GM23338 (cell line): ENCODE measurements at regions not wholly inside any gene's neighbourhood (a gene's known extent, or its start where the extent isn't known, plus 50 kb on each side); places are given as distances from the start of the nearest gene placed in this dataset.
"Not testable (repeated sequence)": the region's sequence is repeated elsewhere in the genome, so short reads cannot be mapped to it uniquely, and the experiment has no call there.

ENCODE experiments used
- ATAC-seq: fragments of 200-7000 bp; cut with Tn5 transposase; 3 replicates; pipeline ENCODE4 v1.9.1; 2020
- DNase-seq: peaks from one replicate; pipeline ENCODE4 v3.0.0-alpha.2; 2015; ENCODE audit warnings: low spot score
- H2AFZ ChIP-seq: fragments of 200-600 bp; sonication (generic); 2 replicates; pipeline ENCODE4 v1.8.0; 2016; ENCODE audit warnings: antibody characterized with exemption, mild to moderate bottlenecking, moderate library complexity
- H3F3A ChIP-seq: fragments of 200-600 bp; sonication (generic); replicated peaks from 2 replicates; pipeline ENCODE4 v1.8.0; 2017; ENCODE audit warnings: antibody characterized with exemption, mixed run types, low read depth
- H3K27ac ChIP-seq: fragments of 200-600 bp; sonication (generic); 2 replicates; pipeline ENCODE4 v1.6.1; 2016; ENCODE audit warnings: low read depth
- H3K27me3 ChIP-seq: fragments of 200-600 bp; sonication (generic); 2 replicates; pipeline ENCODE4 v1.8.0; 2016; ENCODE audit warnings: mild to moderate bottlenecking, mixed run types, moderate library complexity; ENCODE audit not compliant: insufficient read depth
- H3K36me3 ChIP-seq: fragments of 200-600 bp; sonication (generic); 2 replicates; pipeline ENCODE4 v1.8.0; 2016; ENCODE audit warnings: mild to moderate bottlenecking; ENCODE audit not compliant: insufficient read depth
- H3K4me1 ChIP-seq: fragments of 200-600 bp; sonication (generic); 2 replicates; pipeline ENCODE4 v1.8.0; 2016; ENCODE audit warnings: mild to moderate bottlenecking, moderate library complexity; ENCODE audit not compliant: insufficient read depth
- H3K4me2 ChIP-seq: fragments of 200-600 bp; sonication (generic); 2 replicates; pipeline ENCODE4 v1.7.1; 2017; ENCODE audit warnings: mixed run types
- H3K4me3 ChIP-seq: fragments of 200-600 bp; sonication (generic); 2 replicates; pipeline ENCODE4 v1.6.1; 2016; ENCODE audit warnings: mixed run types
- H3K79me2 ChIP-seq: fragments of 200-600 bp; sonication (generic); replicated peaks from 2 replicates; pipeline ENCODE4 v1.8.0; 2017; ENCODE audit warnings: mild to moderate bottlenecking; ENCODE audit not compliant: insufficient read depth
- H3K9me2 ChIP-seq: fragments of 200-600 bp; sonication (generic); 2 replicates; pipeline ENCODE4 v1.8.0; 2017; ENCODE audit not compliant: insufficient read depth
- H4K20me1 ChIP-seq: fragments of 200-600 bp; sonication (generic); replicated peaks from 2 replicates; pipeline ENCODE4 v1.8.0; 2017; ENCODE audit warnings: mild to moderate bottlenecking; ENCODE audit not compliant: insufficient read depth
- H3K27ac Mint-ChIP-seq: 2 replicates; pipeline ENCODE4 v1.8.0; 2020; ENCODE audit warnings: inconsistent platforms, mild to moderate bottlenecking, moderate library complexity, mixed read lengths
- H3K27me3 Mint-ChIP-seq: 3 replicates; pipeline ENCODE4 v1.8.0; 2022; ENCODE audit warnings: low read depth, mild to moderate bottlenecking, moderate library complexity, mixed read lengths, inconsistent platforms; ENCODE audit not compliant: insufficient read depth, poor library complexity
- H3K36me3 Mint-ChIP-seq: 3 replicates; pipeline ENCODE4 v1.8.0; 2021; ENCODE audit warnings: low read depth, mild to moderate bottlenecking, inconsistent platforms, moderate library complexity, mixed read lengths
- H3K4me1 Mint-ChIP-seq: 3 replicates; pipeline ENCODE4 v1.8.0; 2020; ENCODE audit warnings: mild to moderate bottlenecking, inconsistent platforms, mixed read lengths
- H3K4me3 Mint-ChIP-seq: 3 replicates; pipeline ENCODE4 v1.8.0; 2021; ENCODE audit warnings: moderate library complexity, mild to moderate bottlenecking, inconsistent platforms, mixed read lengths
- H3K9me3 Mint-ChIP-seq: 3 replicates; pipeline ENCODE4 v1.8.0; 2020; ENCODE audit warnings: moderate library complexity, mild to moderate bottlenecking, inconsistent platforms, mixed read lengths
- CREB1 ChIP-seq: fragments of 250-450 bp; sonication (Bioruptor Pico); IDR thresholded peaks from 2 replicates; pipeline ENCODE4 v1.5.0; 2020; ENCODE audit warnings: low read depth, mild to moderate bottlenecking, moderate library complexity
- JUNB ChIP-seq: IDR thresholded peaks from one replicate; pipeline ENCODE4 v1.6.1; 2016; ENCODE audit warnings: antibody characterized with exemption; ENCODE audit not compliant: unreplicated experiment
- NANOG ChIP-seq: IDR thresholded peaks from 2 replicates; pipeline ENCODE4 v1.6.1; 2016; ENCODE audit warnings: antibody characterized with exemption, borderline replicate concordance
- POLR2AphosphoS5 ChIP-seq: IDR thresholded peaks from 2 replicates; pipeline ENCODE4 v1.6.1; 2016; ENCODE audit warnings: antibody characterized with exemption, low read depth
- STAT1 ChIP-seq: IDR thresholded peaks from one replicate; pipeline ENCODE4 v1.6.1; 2016; ENCODE audit warnings: antibody characterized with exemption; ENCODE audit not compliant: unreplicated experiment
- ZNF114 ChIP-seq: fragments of 250-450 bp; sonication (Bioruptor Pico); IDR thresholded peaks from 2 replicates; pipeline ENCODE4 v1.5.0; 2020; ENCODE audit warnings: mild to moderate bottlenecking, moderate library complexity
- TF ChIP-seq, protein P1 (sequence below): IDR thresholded peaks from one replicate; pipeline ENCODE4 v1.6.1; 2018; ENCODE audit warnings: antibody characterized with exemption; ENCODE audit not compliant: unreplicated experiment
- TF ChIP-seq, protein P2 (sequence below): IDR thresholded peaks from 2 replicates; pipeline ENCODE4 v1.6.1; 2016; ENCODE audit warnings: antibody characterized with exemption
- TF ChIP-seq, protein P3 (sequence below), 2 experiments: fragments of 200-600 bp in 1 of 2; sonication (generic) in 1 of 2; conservative IDR thresholded peaks; 2 replicates each; pipeline versions ENCODE4 v1.5.1 to v1.6.1; 2016 to 2017; ENCODE audit warnings: antibody characterized with exemption in 2 of 2, low read depth in 2 of 2, mild to moderate bottlenecking in 2 of 2, moderate library complexity in 1 of 2

DNA sequence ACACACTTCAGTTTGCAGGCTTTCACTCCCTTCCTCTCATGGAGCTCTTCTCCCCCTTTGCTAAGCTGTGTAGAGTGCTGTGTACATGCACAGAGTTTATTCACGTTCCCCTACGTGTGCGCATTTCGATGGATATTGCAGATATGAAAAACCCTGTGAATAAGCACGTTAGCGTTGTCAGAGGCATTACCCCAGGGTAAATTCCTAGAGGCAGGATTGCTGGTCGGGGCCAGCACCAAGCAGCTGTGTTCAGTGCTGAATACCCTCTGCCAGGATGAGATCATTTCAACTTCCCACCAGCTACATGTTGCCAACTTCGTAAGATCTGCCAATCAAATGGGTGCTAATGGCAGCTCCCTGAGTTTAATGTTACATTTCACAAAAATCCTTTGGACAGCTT, 172.3 kb upstream of the PPP1R26 start:
- H3K79me2 ChIP-seq = no peaks in the 10 kb centered on the region
- H2AFZ ChIP-seq = no peak overlapping the region
- no peak overlapping the region for H3K4me3 Mint-ChIP-seq
- H3K27ac Mint-ChIP-seq = no peak overlapping the region
- H3K4me2 ChIP-seq = no peak overlapping the region
- H3F3A ChIP-seq = no peaks in the 10 kb centered on the region
- ATAC-seq (no peak), DNase-seq (no peak)
- H3K27me3 Mint-ChIP-seq = peaks cover 7% of the 10 kb centered on the region
- H3K4me1 Mint-ChIP-seq = no peaks in the 10 kb centered on the region; the same call in 2 of the 3 replicates
- H3K4me1 ChIP-seq = no peaks in the 10 kb centered on the region
- TF ChIP-seq POLR2AphosphoS5 (no peak), JUNB (no peak), ZNF114 (no peak), CREB1 (no peak), STAT1 (no peak), NANOG (no peak)
- TF ChIP-seq, protein P1, sequence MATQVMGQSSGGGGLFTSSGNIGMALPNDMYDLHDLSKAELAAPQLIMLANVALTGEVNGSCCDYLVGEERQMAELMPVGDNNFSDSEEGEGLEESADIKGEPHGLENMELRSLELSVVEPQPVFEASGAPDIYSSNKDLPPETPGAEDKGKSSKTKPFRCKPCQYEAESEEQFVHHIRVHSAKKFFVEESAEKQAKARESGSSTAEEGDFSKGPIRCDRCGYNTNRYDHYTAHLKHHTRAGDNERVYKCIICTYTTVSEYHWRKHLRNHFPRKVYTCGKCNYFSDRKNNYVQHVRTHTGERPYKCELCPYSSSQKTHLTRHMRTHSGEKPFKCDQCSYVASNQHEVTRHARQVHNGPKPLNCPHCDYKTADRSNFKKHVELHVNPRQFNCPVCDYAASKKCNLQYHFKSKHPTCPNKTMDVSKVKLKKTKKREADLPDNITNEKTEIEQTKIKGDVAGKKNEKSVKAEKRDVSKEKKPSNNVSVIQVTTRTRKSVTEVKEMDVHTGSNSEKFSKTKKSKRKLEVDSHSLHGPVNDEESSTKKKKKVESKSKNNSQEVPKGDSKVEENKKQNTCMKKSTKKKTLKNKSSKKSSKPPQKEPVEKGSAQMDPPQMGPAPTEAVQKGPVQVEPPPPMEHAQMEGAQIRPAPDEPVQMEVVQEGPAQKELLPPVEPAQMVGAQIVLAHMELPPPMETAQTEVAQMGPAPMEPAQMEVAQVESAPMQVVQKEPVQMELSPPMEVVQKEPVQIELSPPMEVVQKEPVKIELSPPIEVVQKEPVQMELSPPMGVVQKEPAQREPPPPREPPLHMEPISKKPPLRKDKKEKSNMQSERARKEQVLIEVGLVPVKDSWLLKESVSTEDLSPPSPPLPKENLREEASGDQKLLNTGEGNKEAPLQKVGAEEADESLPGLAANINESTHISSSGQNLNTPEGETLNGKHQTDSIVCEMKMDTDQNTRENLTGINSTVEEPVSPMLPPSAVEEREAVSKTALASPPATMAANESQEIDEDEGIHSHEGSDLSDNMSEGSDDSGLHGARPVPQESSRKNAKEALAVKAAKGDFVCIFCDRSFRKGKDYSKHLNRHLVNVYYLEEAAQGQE = no peak
- TF ChIP-seq, protein P2, sequence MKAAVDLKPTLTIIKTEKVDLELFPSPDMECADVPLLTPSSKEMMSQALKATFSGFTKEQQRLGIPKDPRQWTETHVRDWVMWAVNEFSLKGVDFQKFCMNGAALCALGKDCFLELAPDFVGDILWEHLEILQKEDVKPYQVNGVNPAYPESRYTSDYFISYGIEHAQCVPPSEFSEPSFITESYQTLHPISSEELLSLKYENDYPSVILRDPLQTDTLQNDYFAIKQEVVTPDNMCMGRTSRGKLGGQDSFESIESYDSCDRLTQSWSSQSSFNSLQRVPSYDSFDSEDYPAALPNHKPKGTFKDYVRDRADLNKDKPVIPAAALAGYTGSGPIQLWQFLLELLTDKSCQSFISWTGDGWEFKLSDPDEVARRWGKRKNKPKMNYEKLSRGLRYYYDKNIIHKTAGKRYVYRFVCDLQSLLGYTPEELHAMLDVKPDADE = no peak
- TF ChIP-seq, protein P3, sequence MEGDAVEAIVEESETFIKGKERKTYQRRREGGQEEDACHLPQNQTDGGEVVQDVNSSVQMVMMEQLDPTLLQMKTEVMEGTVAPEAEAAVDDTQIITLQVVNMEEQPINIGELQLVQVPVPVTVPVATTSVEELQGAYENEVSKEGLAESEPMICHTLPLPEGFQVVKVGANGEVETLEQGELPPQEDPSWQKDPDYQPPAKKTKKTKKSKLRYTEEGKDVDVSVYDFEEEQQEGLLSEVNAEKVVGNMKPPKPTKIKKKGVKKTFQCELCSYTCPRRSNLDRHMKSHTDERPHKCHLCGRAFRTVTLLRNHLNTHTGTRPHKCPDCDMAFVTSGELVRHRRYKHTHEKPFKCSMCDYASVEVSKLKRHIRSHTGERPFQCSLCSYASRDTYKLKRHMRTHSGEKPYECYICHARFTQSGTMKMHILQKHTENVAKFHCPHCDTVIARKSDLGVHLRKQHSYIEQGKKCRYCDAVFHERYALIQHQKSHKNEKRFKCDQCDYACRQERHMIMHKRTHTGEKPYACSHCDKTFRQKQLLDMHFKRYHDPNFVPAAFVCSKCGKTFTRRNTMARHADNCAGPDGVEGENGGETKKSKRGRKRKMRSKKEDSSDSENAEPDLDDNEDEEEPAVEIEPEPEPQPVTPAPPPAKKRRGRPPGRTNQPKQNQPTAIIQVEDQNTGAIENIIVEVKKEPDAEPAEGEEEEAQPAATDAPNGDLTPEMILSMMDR (conservative IDR thresholded peaks at IDR 0.05; ENCODE audit: low read depth in 2 of 2) = no peak
- H3K36me3 Mint-ChIP-seq = peaks cover 5% of the 10 kb centered on the region
- no peaks in the 10 kb centered on the region; the same call in 1 of the 2 replicates for H3K9me2 ChIP-seq
- no peak overlapping the region for H3K27ac ChIP-seq
- H3K36me3 ChIP-seq = peaks cover 4% of the 10 kb centered on the region; the same call in 1 of the 2 replicates
- no peak overlapping the region for H3K4me3 ChIP-seq
- H3K27me3 ChIP-seq = no peaks in the 10 kb centered on the region
- no peaks in the 10 kb centered on the region for H4K20me1 ChIP-seq
- peaks cover 10% of the 10 kb centered on the region for H3K9me3 Mint-ChIP-seq

DNA sequence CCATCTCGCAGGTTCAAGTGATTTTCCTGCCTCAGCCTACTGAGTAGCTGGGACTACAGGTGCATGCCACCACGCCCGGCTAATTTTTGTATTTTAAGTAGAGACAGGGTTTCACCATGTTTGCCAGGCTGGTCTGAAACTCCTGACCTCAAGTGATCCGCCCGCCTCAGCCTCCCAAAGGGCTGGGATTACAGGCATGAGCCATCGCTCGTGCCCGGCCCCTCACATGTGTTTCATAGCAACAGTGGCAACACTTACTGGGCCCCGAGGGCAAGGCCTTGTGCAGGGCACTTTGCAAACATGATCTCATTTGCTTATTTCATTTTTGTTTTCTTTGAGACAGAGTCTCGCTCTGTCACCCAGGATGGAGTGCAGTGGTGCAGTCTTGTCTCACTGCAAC, 171.7 kb upstream of the PPP1R26 start:
- not testable (repeated sequence) for H3K4me3 ChIP-seq, H3K27me3 ChIP-seq, H3K79me2 ChIP-seq, H3K9me2 ChIP-seq, H3K36me3 ChIP-seq, ATAC-seq, H3K4me1 ChIP-seq, H3K27me3 Mint-ChIP-seq, H3F3A ChIP-seq, DNase-seq, H3K4me3 Mint-ChIP-seq, H4K20me1 ChIP-seq, H3K27ac ChIP-seq, H3K27ac Mint-ChIP-seq, H3K4me1 Mint-ChIP-seq, H3K4me2 ChIP-seq, H2AFZ ChIP-seq
- H3K36me3 Mint-ChIP-seq = peaks cover 11% of the 10 kb centered on the region
- H3K9me3 Mint-ChIP-seq = peaks cover 17% of the 10 kb centered on the region
